Panc1 (cell line): ENCODE measurements at regions not wholly inside any gene's neighbourhood (a gene's known extent, or its start where the extent isn't known, plus 50 kb on each side); places are given as distances from the start of the nearest gene placed in this dataset.

Experiments used
- ATAC-seq: fragments of 200-7000 bp; cut with Tn5 transposase; 2 replicates; pipeline ENCODE4 v1.9.1; 2020; ENCODE audit warnings: mild to moderate bottlenecking, moderate library complexity
- BruUV-seq: library from RNA; stranded (reverse); fragments of 400-500 nt; replicated peaks from 2 replicates; lab custom pipeline; 2021; lab: Mats Ljungman, UMichigan
- CTCF ChIA-PET: fragments of 300-600 bp; sonication (Branson Sonifier 250); formaldehyde crosslinking; loops from one replicate; lab custom pipeline; 2022; ENCODE audit warnings: antibody characterized with exemption; lab: Charles Lee
- POLR2A ChIA-PET: fragments of 300-600 bp; sonication (Branson Sonifier 250); formaldehyde crosslinking; loops from one replicate; lab custom pipeline; 2022; ENCODE audit warnings: antibody characterized with exemption; lab: Charles Lee
- DNase-seq: peaks from one replicate; pipeline ENCODE4 v3.0.0-alpha.2; 2010; ENCODE audit warnings: low read depth, low spot score
- H3K27ac ChIP-seq: 2 replicates; pipeline ENCODE4 v1.5.1; 2011; ENCODE audit warnings: mild to moderate bottlenecking, low read length, inconsistent platforms
- H3K27me3 ChIP-seq: fragments of 200-500 bp; sonication (Bioruptor generic); 2 replicates; pipeline ENCODE4 v1.6.0; 2014; ENCODE audit warnings: low read length, inconsistent platforms; ENCODE audit not compliant: control insufficient read depth, insufficient read depth
- H3K36me3 ChIP-seq: fragments of 200-500 bp; sonication (Bioruptor generic); 2 replicates; pipeline ENCODE4 v1.5.1; 2014; ENCODE audit warnings: inconsistent platforms, mild to moderate bottlenecking, low read length, moderate library complexity; ENCODE audit not compliant: control insufficient read depth, insufficient read depth
- H3K4me1 ChIP-seq: 2 replicates; pipeline ENCODE4 v1.5.1; 2011; ENCODE audit warnings: inconsistent platforms, mild to moderate bottlenecking, low read length, moderate library complexity; ENCODE audit not compliant: control insufficient read depth, insufficient read depth
- H3K4me3 ChIP-seq, 2 experiments: 2 replicates each; pipeline ENCODE4 v1.5.1; 2011 to 2012; ENCODE audit warnings: low read depth in 2 of 2, low read length in 2 of 2, mild to moderate bottlenecking in 2 of 2, inconsistent platforms in 1 of 2, moderate library complexity in 1 of 2
- H3K9me3 ChIP-seq: fragments of 200-500 bp; sonication (Bioruptor generic); 2 replicates; pipeline ENCODE4 v1.5.1; 2014; ENCODE audit warnings: low read depth, mild to moderate bottlenecking, inconsistent platforms, low read length, moderate library complexity; ENCODE audit not compliant: control insufficient read depth, insufficient read depth
- CTCF ChIP-seq: fragments of 450-650 bp; IDR thresholded peaks from 2 replicates; pipeline ENCODE4 v1.5.1; 2017; ENCODE audit warnings: mild to moderate bottlenecking
- POLR2AphosphoS5 ChIP-seq: IDR thresholded peaks from 2 replicates; pipeline ENCODE4 v1.6.1; 2012; ENCODE audit warnings: mild to moderate bottlenecking, low read depth, low read length, moderate library complexity
- REST ChIP-seq, 2 experiments: IDR thresholded peaks; 2 replicates each; pipeline ENCODE4 v1.6.1; 2011 to 2012; ENCODE audit warnings: low read depth in 2 of 2, control low read depth in 1 of 2, low read length in 1 of 2, mild to moderate bottlenecking in 1 of 2, moderate library complexity in 1 of 2; ENCODE audit not compliant: insufficient read depth in 1 of 2
- SIN3A ChIP-seq: IDR thresholded peaks from 2 replicates; pipeline ENCODE4 v1.6.1; 2012; ENCODE audit warnings: low read depth, mild to moderate bottlenecking, low read length, moderate library complexity, borderline replicate concordance; ENCODE audit not compliant: insufficient read depth
- TCF7L2 ChIP-seq: IDR thresholded peaks from 2 replicates; pipeline ENCODE4 v1.6.1; 2011; ENCODE audit warnings: mild to moderate bottlenecking, low read depth, low read length, inconsistent platforms
- in situ Hi-C: cut with HindIII; loops from 2 replicates; pipeline ENCODE4 v1.10.0; 2016; ENCODE audit warnings: low sequenced_read_pairs, low pct_unique_long_range_greater_than_20kb
- intact Hi-C: fragments of 100-400 bp; cut with micrococcal nuclease; formaldehyde crosslinking; loops from one replicate; pipeline ENCODE4 v1.10.0; 2022; ENCODE audit not compliant: unreplicated experiment

- Histone ChIP-seq H3K9me3 (no peaks in the 10 kb centered on the region), H3K4me3 (no peak overlapping the region), H3K4me1 (no peaks in the 10 kb centered on the region), H3K27ac (no peak overlapping the region), H3K36me3 (no peaks in the 10 kb centered on the region), H3K27me3 (no peaks in the 10 kb centered on the region)
- ChIA-PET CTCF (no interaction called here), POLR2A (no interaction called here)
- intact Hi-C loops = no loop called here
- BruUV-seq = no TSS peak
- ATAC-seq = no peak
- TF ChIP-seq REST (IDR thresholded peaks at IDR 0.05; ENCODE audit: insufficient read depth in 1 of 2, low read depth in 2 of 2, low read length in 1 of 2) (no peak), SIN3A (no peak), CTCF (no peak), TCF7L2 (no peak), POLR2AphosphoS5 (no peak)
- DNase-seq = no peak
- in situ Hi-C loops = no loop called here
These were observed 129.0 kb downstream of the SH2D1A start for GRCh38 chrX:124475358-124475757.

- POLR2A ChIA-PET = no interaction called here
These were observed 130.2 kb downstream of the SH2D1A start for GRCh38 chrX:124476562-124476961.

More at GRCh38 chrX:124476562-124476961, 130.2 kb downstream of the SH2D1A start:
- CTCF ChIA-PET = no interaction called here
- intact Hi-C loops (no loop called here), in situ Hi-C loops (no loop called here)
- DNase-seq = no peak
- H3K27me3 ChIP-seq = no peaks in the 10 kb centered on the region
- no peak for ATAC-seq
- H3K9me3 ChIP-seq = no peaks in the 10 kb centered on the region
- no peaks in the 10 kb centered on the region for H3K4me1 ChIP-seq
- TF ChIP-seq POLR2AphosphoS5 = no peak
- no peak for TF ChIP-seq SIN3A
- no peak for TF ChIP-seq TCF7L2
- no peak for TF ChIP-seq REST (IDR thresholded peaks at IDR 0.05; ENCODE audit: insufficient read depth in 1 of 2, low read depth in 2 of 2, low read length in 1 of 2)
- TF ChIP-seq CTCF = no peak
- H3K27ac ChIP-seq = no peak overlapping the region
- no peak overlapping the region for H3K4me3 ChIP-seq
- no TSS peak for BruUV-seq
- no peaks in the 10 kb centered on the region for H3K36me3 ChIP-seq
